Activated CD4-positive, alpha-beta T cell treated with anti-CD3 and anti-CD28 coated beads, Interleukin-2, amount 10 ng/mL, durations not matched to agents 7 days and 5 days (primary cell): ENCODE measurements at regions not wholly inside any gene's neighbourhood (a gene's known extent, or its start where the extent isn't known, plus 50 kb on each side); places are given as distances from the start of the nearest gene placed in this dataset.

Experiments
- CTCF ChIA-PET: fragments of 350-600 bp; sonication (Branson Sonifier 250); formaldehyde crosslinking; loops from one replicate; lab custom pipeline; 2021; ENCODE audit warnings: antibody characterized with exemption; lab: Charles Lee
- POLR2A ChIA-PET: fragments of 350-600 bp; sonication (Branson Sonifier 250); formaldehyde crosslinking; loops from one replicate; lab custom pipeline; 2021; ENCODE audit warnings: antibody characterized with exemption; lab: Charles Lee
- DNase-seq: peaks from one replicate; pipeline ENCODE4 v3.0.0-alpha.2; 2020
- H3K27ac Mint-ChIP-seq: one replicate; pipeline ENCODE4 v1.8.0; 2021; ENCODE audit warnings: mild to moderate bottlenecking, moderate library complexity, mixed read lengths
- H3K27me3 Mint-ChIP-seq: one replicate; pipeline ENCODE4 v1.8.0; 2021; ENCODE audit warnings: mixed read lengths
- H3K36me3 Mint-ChIP-seq: one replicate; pipeline ENCODE4 v1.8.0; 2021; ENCODE audit warnings: low read depth, mixed read lengths
- H3K4me1 Mint-ChIP-seq: one replicate; pipeline ENCODE4 v1.8.0; 2021; ENCODE audit warnings: mixed read lengths
- H3K4me3 Mint-ChIP-seq: one replicate; pipeline ENCODE4 v1.8.0; 2021; ENCODE audit warnings: mild to moderate bottlenecking, moderate library complexity, mixed read lengths
- H3K9me3 Mint-ChIP-seq: one replicate; pipeline ENCODE4 v1.8.0; 2021; ENCODE audit warnings: mixed read lengths

DNA sequence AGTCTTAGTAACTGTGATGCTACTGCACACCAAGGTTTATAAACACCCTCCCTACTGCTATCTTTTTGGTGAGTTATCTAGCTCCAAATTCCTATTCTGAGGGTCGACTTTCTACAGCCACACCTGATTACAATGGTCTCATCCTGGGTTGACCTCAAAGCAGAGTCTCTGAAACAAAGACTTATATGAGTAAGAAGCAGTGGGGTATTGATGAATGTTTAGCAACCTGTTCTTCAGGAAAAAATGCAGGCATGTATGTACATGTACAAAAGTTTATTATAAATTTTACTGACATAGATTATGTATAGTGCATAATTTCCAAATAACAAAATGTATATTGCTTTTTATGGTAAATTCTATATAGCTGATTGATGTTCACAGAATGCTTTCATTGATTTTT lies 51.6 kb upstream of the FMNL2 start:
- no peak overlapping the region for H3K27ac Mint-ChIP-seq
- H3K4me3 Mint-ChIP-seq: no peak overlapping the region
- no peaks in the 10 kb centered on the region for H3K4me1 Mint-ChIP-seq
- H3K9me3 Mint-ChIP-seq: peaks cover 2% of the 10 kb centered on the region
- POLR2A ChIA-PET: no interaction called here
- DNase-seq: no peak
- CTCF ChIA-PET: no interaction called here
- H3K27me3 Mint-ChIP-seq: peaks cover 7% of the 10 kb centered on the region
- H3K36me3 Mint-ChIP-seq: no peaks in the 10 kb centered on the region

DNA sequence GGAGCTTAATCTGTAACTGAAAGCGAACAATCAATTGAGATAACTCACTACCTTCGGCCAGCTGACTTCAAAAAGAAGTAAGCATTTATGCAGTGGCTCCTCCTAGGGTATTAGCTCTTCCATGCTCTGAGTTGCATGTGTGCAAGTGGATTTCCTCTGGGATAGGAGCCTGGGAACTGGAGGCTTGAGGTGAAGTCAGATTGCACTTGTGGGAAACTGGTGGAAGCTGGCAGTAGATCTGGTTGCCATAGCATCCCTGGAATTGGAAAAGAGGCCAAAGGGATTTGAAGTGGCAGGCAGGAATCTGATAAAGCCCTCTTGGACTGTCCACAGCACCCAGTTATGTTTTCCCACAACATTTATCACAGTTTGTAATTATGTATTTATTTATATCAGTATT lies 50.6 kb upstream of the FMNL2 start:
- CTCF ChIA-PET: no interaction called here
- H3K27ac Mint-ChIP-seq: no peak overlapping the region

More for the DNA sequence above, 50.6 kb upstream of the FMNL2 start:
- Mint-ChIP-seq H3K9me3 (no peaks in the 10 kb centered on the region), H3K36me3 (no peaks in the 10 kb centered on the region), H3K27me3 (peaks cover 7% of the 10 kb centered on the region), H3K4me3 (no peak overlapping the region), H3K4me1 (no peaks in the 10 kb centered on the region)
- POLR2A ChIA-PET: no interaction called here
- DNase-seq: no peak
